Osteoblast (primary cell): ENCODE measurements at regions not wholly inside any gene's neighbourhood (a gene's known extent, or its start where the extent isn't known, plus 50 kb on each side); places are given as distances from the start of the nearest gene placed in this dataset.
A peak's percentile ranks its signal among the peaks of the same experiment; 100 is the strongest.

Source experiments
- DNase-seq: peaks from one replicate; pipeline ENCODE4 v3.0.0; 2011; ENCODE audit warnings: low spot score, mixed read lengths; ENCODE audit not compliant: insufficient read length; ENCODE audit errors: missing footprints
- H2AFZ ChIP-seq: 2 replicates; pipeline ENCODE4 v1.6.0; 2011; ENCODE audit warnings: mild to moderate bottlenecking, low read length
- H3K27ac ChIP-seq: 2 replicates; pipeline ENCODE4 v1.5.1; 2011; ENCODE audit warnings: mild to moderate bottlenecking, low read depth, low read length, moderate library complexity
- H3K27me3 ChIP-seq: 2 replicates; pipeline ENCODE4 v1.6.0; 2012; ENCODE audit warnings: mild to moderate bottlenecking, control low read depth, inconsistent platforms, low read length, moderate library complexity; ENCODE audit not compliant: insufficient read depth
- H3K36me3 ChIP-seq: 2 replicates; pipeline ENCODE4 v1.5.1; 2011; ENCODE audit warnings: mild to moderate bottlenecking, low read length, control low read depth, moderate library complexity; ENCODE audit not compliant: insufficient read depth
- H3K4me1 ChIP-seq: 2 replicates; pipeline ENCODE4 v1.5.1; 2011; ENCODE audit warnings: mild to moderate bottlenecking, low read length, control low read depth, moderate library complexity; ENCODE audit not compliant: insufficient read depth
- H3K4me2 ChIP-seq: 2 replicates; pipeline ENCODE4 v1.6.0; 2011; ENCODE audit warnings: mild to moderate bottlenecking, low read length; ENCODE audit not compliant: insufficient read depth
- H3K4me3 ChIP-seq: fragments of 200-600 bp; sonication (generic); 3 replicates; pipeline ENCODE4 v1.5.1; 2012; ENCODE audit warnings: mild to moderate bottlenecking, low read length, inconsistent platforms; ENCODE audit not compliant: insufficient read depth
- H3K79me2 ChIP-seq: 2 replicates; pipeline ENCODE4 v1.6.0; 2012; ENCODE audit warnings: mild to moderate bottlenecking, low read length, control low read depth, inconsistent platforms; ENCODE audit not compliant: insufficient read depth
- H3K9me3 ChIP-seq: 2 replicates; pipeline ENCODE4 v1.5.1; 2011; ENCODE audit warnings: low read depth, low read length, control low read depth
- H4K20me1 ChIP-seq: 2 replicates; pipeline ENCODE4 v1.6.0; 2012; ENCODE audit warnings: mild to moderate bottlenecking, low read length, control low read depth; ENCODE audit not compliant: insufficient read depth
- CTCF ChIP-seq: IDR thresholded peaks from 2 replicates; pipeline ENCODE4 v1.5.1; 2011; ENCODE audit warnings: mild to moderate bottlenecking, low read depth, low read length, moderate library complexity; ENCODE audit errors: extremely low read depth

DNA sequence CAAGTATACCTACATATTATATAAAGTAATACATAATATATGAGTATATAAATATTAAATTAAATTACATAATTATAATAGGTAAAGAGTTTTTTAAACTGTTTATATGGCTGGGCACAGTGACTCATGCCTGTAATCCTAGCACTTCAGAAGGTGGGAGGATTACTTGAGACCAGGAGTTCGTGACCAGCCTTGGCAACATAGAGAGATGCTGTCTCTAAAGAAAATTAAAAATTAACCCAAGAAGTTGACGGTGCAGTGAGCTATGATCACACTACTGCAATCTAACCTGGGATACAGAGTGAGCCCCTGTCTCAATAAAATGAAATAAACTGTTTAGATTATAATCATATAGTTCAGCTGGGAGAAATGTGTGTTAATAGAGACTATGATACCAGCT, 363.0 kb downstream of the DDX10 start:
- no peaks in the 10 kb centered on the region for H3K27me3 ChIP-seq
- H4K20me1 ChIP-seq = no peaks in the 10 kb centered on the region
- H3K4me1 ChIP-seq = peaks cover 7% of the 10 kb centered on the region
- H3K36me3 ChIP-seq = no peaks in the 10 kb centered on the region
- no peak for DNase-seq
- H3K79me2 ChIP-seq = no peaks in the 10 kb centered on the region
- no peak for TF ChIP-seq CTCF
- H3K9me3 ChIP-seq = no peaks in the 10 kb centered on the region
- no peak overlapping the region for H3K4me2 ChIP-seq
- H3K4me3 ChIP-seq = no peak overlapping the region
- H3K27ac ChIP-seq = no peak overlapping the region
- no peak overlapping the region for H2AFZ ChIP-seq

DNA sequence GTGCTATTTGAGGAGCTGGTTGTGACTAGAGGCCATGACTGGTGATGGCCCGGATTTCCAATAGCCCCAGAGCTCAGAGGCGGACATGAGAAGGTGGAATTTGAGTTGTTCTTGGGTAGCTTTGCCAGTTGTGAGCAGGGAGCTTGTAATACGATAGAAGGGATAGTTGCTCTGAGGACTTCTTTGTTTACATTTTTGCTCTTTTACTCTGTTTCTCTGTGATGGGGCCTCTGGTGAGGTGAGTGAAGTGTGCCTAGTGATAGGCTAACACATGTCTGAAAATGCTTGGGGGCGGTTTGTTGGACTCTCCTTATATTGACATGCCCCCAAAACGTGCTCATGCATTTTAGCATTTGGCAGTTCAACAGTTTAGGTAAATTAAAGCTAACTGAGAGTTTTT, 365.1 kb downstream of the DDX10 start:
- Histone ChIP-seq H3K9me3 (no peaks in the 10 kb centered on the region), H3K36me3 (no peaks in the 10 kb centered on the region), H3K4me2 (no peak overlapping the region), H2AFZ (no peak overlapping the region), H4K20me1 (no peaks in the 10 kb centered on the region), H3K4me3 (no peak overlapping the region), H3K4me1 (peaks cover 21% of the 10 kb centered on the region), H3K27me3 (no peaks in the 10 kb centered on the region), H3K27ac (no peak overlapping the region), H3K79me2 (no peaks in the 10 kb centered on the region)
- no peak for TF ChIP-seq CTCF
- no peak for DNase-seq

DNA sequence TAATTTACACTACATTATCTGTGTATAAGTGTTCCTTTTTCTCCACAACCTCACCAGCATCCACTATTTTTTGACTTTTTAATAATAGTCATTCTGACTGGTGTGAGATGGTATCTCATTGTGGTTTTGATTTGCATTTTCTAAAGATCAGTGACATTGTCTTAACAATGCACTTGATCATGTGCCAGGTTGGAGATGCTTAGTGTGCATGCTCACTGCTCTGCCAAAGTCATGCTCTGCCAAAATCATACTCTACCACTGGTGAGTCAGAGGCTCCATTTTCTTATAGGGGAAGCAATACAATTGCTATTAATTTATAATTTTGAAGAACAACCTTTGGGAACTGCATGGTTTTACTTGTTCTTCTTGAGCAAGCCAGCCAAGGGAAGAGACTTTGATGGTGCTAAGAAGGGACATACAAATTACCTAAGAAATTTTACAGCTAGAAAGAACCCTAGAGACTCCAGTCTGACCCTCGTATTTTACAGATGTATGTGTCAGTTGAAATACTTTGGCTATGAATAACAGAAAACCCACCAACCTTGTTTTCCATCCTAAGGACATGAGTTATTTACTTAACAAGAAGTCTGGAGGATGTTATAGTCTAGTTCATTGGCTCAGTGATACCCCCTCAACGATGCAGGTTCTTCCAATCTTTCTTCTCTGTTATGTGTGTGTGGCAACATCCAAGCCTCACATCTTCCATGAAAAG, 368.9 kb downstream of the DDX10 start:
- H3K9me3 ChIP-seq = no peaks in the 10 kb centered on the region
- H3K79me2 ChIP-seq = no peaks in the 10 kb centered on the region
- peak overlapping the region; percentile 26 for H3K4me3 ChIP-seq
- peak overlapping the region; percentile 80 for H3K27ac ChIP-seq
- no peaks in the 10 kb centered on the region for H3K27me3 ChIP-seq
- H3K36me3 ChIP-seq = no peaks in the 10 kb centered on the region
- H3K4me1 ChIP-seq = peaks cover 46% of the 10 kb centered on the region
- H3K4me2 ChIP-seq = peak overlapping the region; percentile 64
- DNase-seq = peak; percentile 69
- no peak for TF ChIP-seq CTCF
- H4K20me1 ChIP-seq = no peaks in the 10 kb centered on the region
- H2AFZ ChIP-seq = peak overlapping the region; percentile 73

DNA sequence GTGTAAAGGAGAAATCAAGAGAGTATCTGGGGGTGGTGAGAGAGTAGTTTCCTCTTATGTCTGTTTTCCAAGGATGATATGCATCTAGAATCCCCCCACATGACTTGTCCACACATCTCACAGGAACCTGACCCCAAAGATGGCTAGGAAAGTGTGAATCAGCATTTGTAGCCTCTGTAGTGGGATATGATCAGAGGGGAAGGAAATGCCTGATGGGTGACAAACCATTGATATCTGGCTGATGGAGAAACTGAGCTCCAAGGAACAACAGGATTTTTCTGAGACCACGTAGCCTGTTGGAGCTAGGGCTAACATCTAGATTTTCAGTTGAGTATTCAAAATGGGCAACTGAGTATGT, 369.4 kb downstream of the DDX10 start:
- Histone ChIP-seq H2AFZ (peak overlapping the region; percentile 73), H3K4me2 (peak overlapping the region; percentile 64), H3K9me3 (no peaks in the 10 kb centered on the region), H3K4me1 (peaks cover 51% of the 10 kb centered on the region), H3K4me3 (peak overlapping the region; percentile 26), H3K27me3 (no peaks in the 10 kb centered on the region), H4K20me1 (no peaks in the 10 kb centered on the region), H3K36me3 (no peaks in the 10 kb centered on the region), H3K27ac (peak overlapping the region; percentile 80), H3K79me2 (no peaks in the 10 kb centered on the region)
- TF ChIP-seq CTCF = no peak
- DNase-seq = no peak
